ENCODE measurements at regions not wholly inside any gene's neighbourhood (a gene's known extent, or its start where the extent isn't known, plus 50 kb on each side); places are given as distances from the start of the nearest gene placed in this dataset.

DNA sequence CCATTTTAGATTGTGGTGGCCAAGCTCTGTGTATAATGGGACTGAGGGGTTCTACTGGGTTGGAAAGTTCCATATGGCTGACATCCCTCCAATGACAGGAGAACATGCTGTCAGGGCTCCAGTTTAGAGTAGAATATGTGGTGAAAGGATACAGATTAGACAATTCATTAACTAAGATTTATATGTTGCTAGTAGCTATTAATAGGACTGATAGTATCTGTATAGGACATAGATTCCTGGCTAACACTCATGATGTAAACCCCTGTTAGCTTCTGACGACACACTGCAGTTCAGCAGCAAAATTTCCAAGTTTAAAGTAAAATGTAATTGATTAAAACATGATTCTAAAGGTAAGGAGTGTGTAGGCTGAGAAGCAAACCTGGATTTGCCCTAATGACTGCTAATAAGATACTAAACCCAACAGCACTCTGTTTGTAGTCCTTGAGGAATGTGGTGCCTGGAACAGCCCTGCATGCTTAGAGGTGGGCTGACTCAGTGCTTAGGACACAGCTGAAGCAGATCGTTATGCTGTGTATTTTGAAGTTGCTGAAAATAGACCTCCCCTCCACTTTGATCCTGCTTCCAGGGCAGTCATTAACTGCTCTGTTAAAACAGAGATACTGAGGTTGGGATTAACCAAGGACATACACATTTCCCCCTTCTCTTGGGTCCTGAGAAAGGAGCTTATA, 1129.6 kb downstream of the SORCS3 start:
- DNase-seq (ENCODE audit: low read depth in 1 of 2, low spot score in 1 of 2) = no peak
- TF ChIP-seq JUND (IDR thresholded peaks at IDR 0.05; ENCODE audit: low read depth) = no peak
- in situ Hi-C loops (cut with HindIII; ENCODE audit: low pct_unique_long_range_greater_than_20kb, low sequenced_read_pairs) = no loop called here

DNA sequence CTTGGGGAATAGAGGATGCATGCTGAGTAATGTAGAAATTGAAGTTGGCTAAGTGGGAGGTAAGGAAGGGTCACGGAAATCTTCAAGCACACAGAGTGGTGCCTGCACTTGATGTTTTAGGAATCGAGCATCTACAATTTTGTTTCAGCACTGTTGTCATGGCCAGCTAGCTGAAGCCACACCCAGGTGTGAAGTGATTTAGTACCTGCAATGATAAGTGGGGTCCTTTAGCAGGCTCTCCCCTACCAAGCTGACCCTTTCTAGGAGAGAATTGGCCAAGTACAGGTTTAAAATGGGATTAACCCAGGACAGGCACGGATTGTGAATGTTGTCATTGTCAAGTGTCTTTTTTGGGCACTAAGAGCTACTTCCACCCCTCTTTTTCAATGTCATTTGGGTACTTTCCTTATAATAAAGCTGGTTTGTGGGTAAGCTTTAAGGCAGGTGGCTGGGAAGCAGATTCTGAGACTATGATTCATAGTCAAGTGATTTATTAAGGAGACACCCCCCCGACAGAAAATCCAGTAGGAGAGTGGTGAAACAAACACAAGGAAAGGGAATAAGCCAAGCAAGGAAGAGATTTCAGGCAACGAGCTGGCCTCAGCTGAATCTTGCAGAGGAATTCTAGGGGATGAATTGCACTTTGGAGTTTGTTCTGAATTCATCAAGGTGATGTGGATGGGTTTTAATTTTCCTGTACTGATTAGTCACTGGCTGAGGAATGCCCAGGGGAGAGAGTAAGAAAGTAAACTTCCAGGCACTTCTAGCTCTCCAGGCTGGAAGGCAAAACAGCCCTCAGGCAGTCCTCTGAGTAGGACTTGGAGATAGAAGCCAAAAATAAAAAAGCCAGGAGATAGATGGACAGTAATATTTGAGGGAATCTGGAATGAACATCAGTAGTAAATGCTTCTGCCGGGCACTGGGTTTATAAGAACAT, 1128.4 kb downstream of the SORCS3 start:
- no peak for DNase-seq (ENCODE audit: low read depth in 1 of 2, low spot score in 1 of 2)
- no peak for TF ChIP-seq JUND (IDR thresholded peaks at IDR 0.05; ENCODE audit: low read depth)
- in situ Hi-C loops (cut with HindIII; ENCODE audit: low pct_unique_long_range_greater_than_20kb, low sequenced_read_pairs) = no loop called here

DNA sequence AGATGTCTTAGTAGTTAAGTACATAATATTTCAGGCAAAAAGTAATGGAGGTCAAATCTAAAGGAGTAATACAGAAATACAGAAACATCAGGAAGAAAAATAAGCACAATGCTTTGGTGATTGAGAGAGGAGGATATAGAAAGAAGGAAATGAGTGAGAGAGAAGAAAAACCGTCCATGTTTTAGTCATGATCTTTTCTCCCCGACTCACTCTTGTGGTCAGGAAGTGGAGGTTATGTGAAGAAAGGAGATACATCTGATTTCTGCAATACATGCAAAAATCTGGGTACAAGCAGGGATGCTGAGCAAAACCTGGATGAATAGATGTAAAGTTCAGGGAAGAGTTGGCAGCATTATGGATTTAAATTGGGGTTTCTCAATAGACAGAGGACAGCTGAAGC, 1122.5 kb downstream of the SORCS3 start:
- TF ChIP-seq JUND (IDR thresholded peaks at IDR 0.05; ENCODE audit: low read depth) = no peak
- in situ Hi-C loops (cut with HindIII; ENCODE audit: low pct_unique_long_range_greater_than_20kb, low sequenced_read_pairs) = no loop called here
- no peak for DNase-seq (ENCODE audit: low read depth in 1 of 2, low spot score in 1 of 2)

GRCh38 chr10:105761576-105762260, 1120.6 kb downstream of the SORCS3 start:
- DNase-seq (ENCODE audit: low read depth in 1 of 2, low spot score in 1 of 2) = no peak
- in situ Hi-C loops (cut with HindIII; ENCODE audit: low pct_unique_long_range_greater_than_20kb, low sequenced_read_pairs) = no loop called here
- no peak for TF ChIP-seq JUND (IDR thresholded peaks at IDR 0.05; ENCODE audit: low read depth)

DNA sequence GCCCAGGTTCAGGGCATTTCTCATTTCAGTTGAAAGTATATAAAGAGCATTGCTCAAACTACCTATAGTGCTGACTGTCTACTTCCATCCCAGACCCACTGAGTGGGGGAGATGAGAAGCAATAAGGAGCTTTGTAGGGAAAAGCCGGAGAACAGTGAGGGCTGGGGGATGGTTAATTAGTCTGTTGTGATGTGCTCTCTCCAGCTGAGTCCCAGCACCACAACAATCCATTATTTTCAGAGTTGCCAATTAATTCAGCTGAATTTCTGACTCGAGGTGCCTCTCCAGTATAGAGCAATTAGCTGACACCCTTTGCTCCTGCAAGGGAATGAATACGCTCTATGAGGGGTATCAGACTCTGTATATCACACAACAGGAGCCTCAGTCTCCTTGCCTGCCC, 1118.6 kb downstream of the SORCS3 start:
- in situ Hi-C loops (cut with HindIII; ENCODE audit: low pct_unique_long_range_greater_than_20kb, low sequenced_read_pairs) = no loop called here
- TF ChIP-seq JUND (IDR thresholded peaks at IDR 0.05; ENCODE audit: low read depth) = no peak
- no peak for DNase-seq (ENCODE audit: low read depth in 1 of 2, low spot score in 1 of 2)

- no peak for TF ChIP-seq JUND (IDR thresholded peaks at IDR 0.05; ENCODE audit: low read depth)
- in situ Hi-C loops (cut with HindIII; ENCODE audit: low pct_unique_long_range_greater_than_20kb, low sequenced_read_pairs) = no loop called here
- DNase-seq (ENCODE audit: low read depth in 1 of 2, low spot score in 1 of 2) = no peak
Observed at GRCh38 chr10:105758209-105758998, 1117.3 kb downstream of the SORCS3 start.

- TF ChIP-seq JUND (IDR thresholded peaks at IDR 0.05; ENCODE audit: low read depth) = no peak
- DNase-seq (ENCODE audit: low read depth in 1 of 2, low spot score in 1 of 2) = no peak
- in situ Hi-C loops (cut with HindIII; ENCODE audit: low pct_unique_long_range_greater_than_20kb, low sequenced_read_pairs) = no loop called here
Observed at GRCh38 chr10:105757302-105757701, 1116.2 kb downstream of the SORCS3 start.

GRCh38 chr10:105756386-105756785, 1115.3 kb downstream of the SORCS3 start:
- no peak for TF ChIP-seq JUND (IDR thresholded peaks at IDR 0.05; ENCODE audit: low read depth)
- in situ Hi-C loops (cut with HindIII; ENCODE audit: low pct_unique_long_range_greater_than_20kb, low sequenced_read_pairs) = no loop called here
- DNase-seq (ENCODE audit: low read depth in 1 of 2, low spot score in 1 of 2) = no peak

GRCh38 chr10:105751688-105752087, 1110.6 kb downstream of the SORCS3 start:
- no peak for DNase-seq (ENCODE audit: low read depth in 1 of 2, low spot score in 1 of 2)
- in situ Hi-C loops (cut with HindIII; ENCODE audit: low pct_unique_long_range_greater_than_20kb, low sequenced_read_pairs) = no loop called here
- TF ChIP-seq JUND (IDR thresholded peaks at IDR 0.05; ENCODE audit: low read depth) = no peak

DNA sequence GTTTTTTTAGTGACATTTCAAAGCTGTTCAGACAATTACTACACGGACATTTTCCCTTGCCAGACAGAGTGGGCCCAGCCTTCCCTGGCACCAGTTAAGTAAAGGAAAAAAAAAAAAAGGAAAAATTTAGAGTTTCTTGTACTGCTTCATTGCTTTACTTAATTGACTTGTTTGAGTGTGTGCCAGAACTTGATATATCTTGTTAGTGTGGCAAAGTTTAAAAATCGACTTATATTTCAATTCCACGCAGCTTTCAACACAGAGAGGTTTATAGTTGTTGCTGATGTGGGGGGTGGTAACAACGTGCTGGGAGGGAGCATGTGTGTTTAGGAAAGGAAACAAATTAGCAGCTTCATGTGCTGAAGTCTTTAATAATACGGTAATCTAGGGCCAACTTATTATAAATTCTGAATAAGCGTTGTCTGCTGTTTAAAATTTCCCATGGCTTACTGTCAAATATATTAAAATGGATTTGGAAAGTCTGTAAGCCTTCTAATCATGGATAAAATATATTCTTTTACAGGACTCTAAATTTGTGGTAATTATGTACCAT, 1104.6 kb downstream of the SORCS3 start:
- DNase-seq (ENCODE audit: low read depth in 1 of 2, low spot score in 1 of 2) = no peak
- TF ChIP-seq JUND (IDR thresholded peaks at IDR 0.05; ENCODE audit: low read depth) = no peak
- in situ Hi-C loops (cut with HindIII; ENCODE audit: low pct_unique_long_range_greater_than_20kb, low sequenced_read_pairs) = no loop called here

GRCh38 chr10:105743343-105744056, 1102.4 kb downstream of the SORCS3 start:
- TF ChIP-seq JUND (IDR thresholded peaks at IDR 0.05; ENCODE audit: low read depth) = no peak
- in situ Hi-C loops (cut with HindIII; ENCODE audit: low pct_unique_long_range_greater_than_20kb, low sequenced_read_pairs) = no loop called here
- DNase-seq (ENCODE audit: low read depth in 1 of 2, low spot score in 1 of 2) = peak in 1 of 2 experiments; percentile 3

All from T47D (cell line).